HUES6 (cell line): ENCODE measurements at regions not wholly inside any gene's neighbourhood (a gene's known extent, or its start where the extent isn't known, plus 50 kb on each side); places are given as distances from the start of the nearest gene placed in this dataset.

Experiments
- H3K27ac ChIP-seq: 2 replicates; pipeline ENCODE4 v1.7.0; 2013; ENCODE audit warnings: low read depth, mild to moderate bottlenecking, low read length, inconsistent platforms
- H3K27me3 ChIP-seq: 2 replicates; pipeline ENCODE4 v1.6.1; 2013; ENCODE audit warnings: low read length; ENCODE audit not compliant: control insufficient read depth, insufficient read depth
- H3K36me3 ChIP-seq: 2 replicates; pipeline ENCODE4 v1.6.1; 2013; ENCODE audit warnings: low read length; ENCODE audit not compliant: control insufficient read depth, insufficient read depth
- H3K4me1 ChIP-seq: 2 replicates; pipeline ENCODE4 v1.6.1; 2013; ENCODE audit warnings: low read length; ENCODE audit not compliant: control insufficient read depth, insufficient read depth
- H3K4me3 ChIP-seq: 2 replicates; pipeline ENCODE4 v1.5.1; 2013; ENCODE audit warnings: low read depth, low read length
- H3K9ac ChIP-seq: one replicate; pipeline ENCODE4 v1.6.1; 2013; ENCODE audit warnings: mild to moderate bottlenecking, low read length
- H3K9me3 ChIP-seq: 2 replicates; pipeline ENCODE4 v1.6.1; 2013; ENCODE audit warnings: low read depth, low read length; ENCODE audit not compliant: control insufficient read depth, insufficient read depth

- H3K9ac ChIP-seq = no peak overlapping the region
Observed at GRCh38 chr5:121692158-121692557, 159.5 kb upstream of the FTMT start.

DNA sequence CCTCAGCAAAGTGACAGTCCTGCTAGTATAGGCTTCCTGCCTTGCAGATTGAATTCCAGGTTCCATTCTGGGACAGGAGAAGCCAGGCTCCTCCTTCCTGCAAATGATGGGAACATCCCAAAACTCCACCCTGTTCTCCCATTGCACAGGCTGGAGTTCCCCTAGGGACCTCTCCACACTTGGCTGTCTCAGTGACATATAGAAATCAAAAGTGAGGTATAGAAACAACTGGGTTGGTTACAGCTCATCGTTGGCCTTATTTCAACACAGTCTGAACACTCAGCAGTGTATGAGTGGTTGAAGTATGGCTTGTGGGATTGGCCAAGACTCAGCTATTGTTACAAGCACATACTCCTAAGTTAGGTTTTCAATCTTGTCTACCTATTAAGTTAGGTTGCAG is 157.8 kb upstream of the FTMT start:
- no peaks in the 10 kb centered on the region for H3K27me3 ChIP-seq
- H3K4me1 ChIP-seq = peaks cover 14% of the 10 kb centered on the region
- no peaks in the 10 kb centered on the region for H3K9me3 ChIP-seq
- H3K27ac ChIP-seq = no peak overlapping the region
- no peak overlapping the region for H3K4me3 ChIP-seq
- no peak overlapping the region for H3K9ac ChIP-seq
- H3K36me3 ChIP-seq = no peaks in the 10 kb centered on the region

More at GRCh38 chr5:121692158-121692557, 159.5 kb upstream of the FTMT start:
- H3K9me3 ChIP-seq = no peaks in the 10 kb centered on the region
- peaks cover 14% of the 10 kb centered on the region for H3K4me1 ChIP-seq
- no peaks in the 10 kb centered on the region for H3K27me3 ChIP-seq
- no peak overlapping the region for H3K27ac ChIP-seq
- no peak overlapping the region for H3K4me3 ChIP-seq
- H3K36me3 ChIP-seq = no peaks in the 10 kb centered on the region

DNA sequence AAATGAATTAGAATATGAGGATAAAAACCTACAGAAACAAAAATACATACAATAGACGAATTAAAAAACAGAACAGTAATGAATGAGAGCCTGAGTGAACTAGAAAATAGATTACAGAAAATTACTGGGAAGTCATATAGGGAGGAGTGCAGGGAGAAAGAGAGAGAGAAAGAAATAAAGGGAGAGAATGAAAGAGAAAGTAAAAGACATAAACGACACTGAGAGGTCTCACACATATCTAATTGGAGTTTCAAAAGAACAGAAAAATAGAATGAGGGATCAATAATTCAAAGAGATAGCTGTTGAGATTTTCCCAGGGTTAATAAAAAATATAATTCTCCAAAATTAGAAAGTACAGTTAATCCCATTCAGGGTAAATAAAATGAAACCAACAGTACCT is 156.4 kb upstream of the FTMT start:
- H3K36me3 ChIP-seq = no peaks in the 10 kb centered on the region
- H3K9ac ChIP-seq = no peak overlapping the region
- no peak overlapping the region for H3K4me3 ChIP-seq
- H3K9me3 ChIP-seq = no peaks in the 10 kb centered on the region
- no peaks in the 10 kb centered on the region for H3K27me3 ChIP-seq
- H3K4me1 ChIP-seq = peaks cover 14% of the 10 kb centered on the region
- no peak overlapping the region for H3K27ac ChIP-seq

DNA sequence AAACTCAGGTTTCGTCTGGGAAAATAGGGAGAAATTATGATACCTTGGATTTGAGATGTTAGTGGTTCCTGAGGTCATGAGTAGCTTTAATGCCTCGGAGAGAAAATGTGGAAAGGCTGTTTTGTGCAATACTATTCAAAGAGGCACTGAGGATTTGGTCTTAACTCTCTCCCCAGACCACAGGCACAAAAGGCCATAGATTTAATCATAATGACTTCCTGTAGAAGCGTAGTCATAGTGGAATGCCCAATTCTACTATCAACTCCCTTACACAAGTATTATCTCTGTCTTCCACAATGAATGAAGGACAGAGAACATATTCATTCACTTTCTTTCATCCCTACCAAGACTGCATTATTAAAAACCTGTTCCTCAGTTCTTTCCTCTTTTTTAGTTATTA is 153.0 kb upstream of the FTMT start:
- Histone ChIP-seq H3K27me3 (no peaks in the 10 kb centered on the region), H3K9ac (no peak overlapping the region), H3K36me3 (no peaks in the 10 kb centered on the region), H3K4me1 (peaks cover 5% of the 10 kb centered on the region; the same call in 1 of the 2 replicates), H3K27ac (no peak overlapping the region), H3K9me3 (no peaks in the 10 kb centered on the region), H3K4me3 (no peak overlapping the region)

DNA sequence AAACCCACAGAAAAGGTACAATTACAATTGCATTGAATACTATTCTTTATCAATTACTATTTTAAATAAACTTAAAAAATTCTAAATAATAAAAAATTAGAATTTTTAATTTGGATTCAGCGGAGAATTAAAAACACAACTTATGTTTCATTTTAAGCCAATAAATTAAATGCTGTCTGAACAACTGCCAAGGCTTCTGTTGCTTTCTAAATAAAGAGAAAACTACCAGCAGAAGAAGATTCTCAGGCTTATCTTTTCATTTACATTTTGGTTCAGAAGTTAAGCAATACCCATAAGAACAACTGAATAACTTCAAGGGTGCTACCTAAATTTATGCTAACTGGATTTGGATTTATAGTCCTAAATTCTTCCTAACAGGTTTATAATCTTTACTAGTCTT is 150.0 kb upstream of the FTMT start:
- H3K4me3 ChIP-seq = no peak overlapping the region
- H3K27ac ChIP-seq = no peak overlapping the region
- H3K9ac ChIP-seq = no peak overlapping the region
- H3K36me3 ChIP-seq = no peaks in the 10 kb centered on the region
- H3K9me3 ChIP-seq = no peaks in the 10 kb centered on the region
- no peaks in the 10 kb centered on the region for H3K4me1 ChIP-seq
- H3K27me3 ChIP-seq = no peaks in the 10 kb centered on the region

GRCh38 chr5:121702682-121703081 is 149.0 kb upstream of the FTMT start:
- no peak overlapping the region for H3K4me3 ChIP-seq
- H3K9me3 ChIP-seq = no peaks in the 10 kb centered on the region
- no peaks in the 10 kb centered on the region for H3K4me1 ChIP-seq
- H3K27ac ChIP-seq = no peak overlapping the region
- H3K9ac ChIP-seq = no peak overlapping the region
- H3K36me3 ChIP-seq = no peaks in the 10 kb centered on the region
- no peaks in the 10 kb centered on the region for H3K27me3 ChIP-seq

- H3K9ac ChIP-seq = no peak overlapping the region
- H3K27ac ChIP-seq = no peak overlapping the region
- H3K9me3 ChIP-seq = no peaks in the 10 kb centered on the region
- H3K36me3 ChIP-seq = no peaks in the 10 kb centered on the region
- no peaks in the 10 kb centered on the region for H3K27me3 ChIP-seq
- H3K4me1 ChIP-seq = no peaks in the 10 kb centered on the region
- H3K4me3 ChIP-seq = no peak overlapping the region
Observed at GRCh38 chr5:121704291-121704690, 147.4 kb upstream of the FTMT start.

GRCh38 chr5:121706686-121707085 is 145.0 kb upstream of the FTMT start:
- H3K9ac ChIP-seq = no peak overlapping the region

GRCh38 chr5:121707178-121707577 is 144.5 kb upstream of the FTMT start:
- Histone ChIP-seq H3K9me3 (no peaks in the 10 kb centered on the region), H3K27me3 (no peaks in the 10 kb centered on the region), H3K27ac (no peak overlapping the region), H3K9ac (no peak overlapping the region), H3K36me3 (no peaks in the 10 kb centered on the region), H3K4me3 (no peak overlapping the region), H3K4me1 (no peaks in the 10 kb centered on the region)

More at GRCh38 chr5:121706686-121707085, 145.0 kb upstream of the FTMT start:
- Histone ChIP-seq H3K4me3 (no peak overlapping the region), H3K9me3 (no peaks in the 10 kb centered on the region), H3K4me1 (no peaks in the 10 kb centered on the region), H3K27me3 (no peaks in the 10 kb centered on the region), H3K27ac (no peak overlapping the region), H3K36me3 (no peaks in the 10 kb centered on the region)

- Histone ChIP-seq H3K9ac (no peak overlapping the region), H3K27ac (no peak overlapping the region), H3K9me3 (no peaks in the 10 kb centered on the region), H3K4me3 (no peak overlapping the region), H3K36me3 (no peaks in the 10 kb centered on the region), H3K27me3 (no peaks in the 10 kb centered on the region), H3K4me1 (no peaks in the 10 kb centered on the region)
Observed at GRCh38 chr5:121711416-121711815, 140.3 kb upstream of the FTMT start.

DNA sequence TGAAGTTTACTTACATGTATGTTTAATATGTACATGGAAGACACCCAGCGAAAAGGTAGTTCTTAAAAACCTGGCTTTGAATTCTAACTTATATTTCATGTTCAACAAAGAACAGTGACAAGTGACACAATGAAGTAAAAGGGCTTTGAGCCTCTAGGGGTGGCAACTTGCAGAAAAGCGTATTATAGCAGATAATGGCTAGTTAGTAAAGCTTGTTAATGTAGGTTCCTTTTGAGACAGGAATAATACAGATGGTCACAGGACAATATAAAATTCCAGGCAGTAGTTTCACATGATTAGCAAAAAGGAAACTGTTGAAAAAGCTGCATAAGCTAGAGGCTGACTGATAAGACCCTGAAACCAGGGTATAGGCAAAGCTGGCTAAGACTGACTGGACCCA is 132.4 kb upstream of the FTMT start:
- Histone ChIP-seq H3K27me3 (no peaks in the 10 kb centered on the region), H3K9me3 (no peaks in the 10 kb centered on the region), H3K27ac (no peak overlapping the region), H3K4me3 (no peak overlapping the region), H3K9ac (no peak overlapping the region), H3K36me3 (no peaks in the 10 kb centered on the region), H3K4me1 (no peaks in the 10 kb centered on the region)

- Histone ChIP-seq H3K4me1 (no peaks in the 10 kb centered on the region), H3K9me3 (no peaks in the 10 kb centered on the region), H3K27ac (no peak overlapping the region), H3K4me3 (no peak overlapping the region), H3K27me3 (no peaks in the 10 kb centered on the region), H3K36me3 (no peaks in the 10 kb centered on the region), H3K9ac (no peak overlapping the region)
Observed at GRCh38 chr5:121725450-121725849, 126.2 kb upstream of the FTMT start.
